OCI-LY1 (cell line): ENCODE measurements at regions not wholly inside any gene's neighbourhood (a gene's known extent, or its start where the extent isn't known, plus 50 kb on each side); places are given as distances from the start of the nearest gene placed in this dataset.

ENCODE experiments used
- H2AFZ ChIP-seq: fragments of 200-600 bp; sonication (generic), shearing (Covaris generic); 2 replicates; pipeline ENCODE4 v1.6.0; 2014; ENCODE audit warnings: antibody characterized with exemption, mild to moderate bottlenecking, low read length
- H3F3A ChIP-seq: fragments of 200-600 bp; sonication (generic), shearing (Covaris generic); 2 replicates; pipeline ENCODE4 v1.6.0; 2014; ENCODE audit warnings: mild to moderate bottlenecking, antibody characterized with exemption, low read length, moderate library complexity; ENCODE audit not compliant: insufficient read depth
- H3K27ac ChIP-seq: fragments of 200-600 bp; sonication (generic); 2 replicates; pipeline ENCODE4 v1.5.1; 2014; ENCODE audit warnings: low read length, mixed run types, mild to moderate bottlenecking, low read depth; ENCODE audit not compliant: poor library complexity, severe bottlenecking
- H3K27me3 ChIP-seq: fragments of 200-600 bp; sonication (generic); 2 replicates; pipeline ENCODE4 v1.6.0; 2014; ENCODE audit warnings: antibody characterized with exemption, mild to moderate bottlenecking, low read length, moderate library complexity; ENCODE audit not compliant: insufficient read depth
- H3K36me3 ChIP-seq: fragments of 200-600 bp; sonication (generic); 2 replicates; pipeline ENCODE4 v1.6.1; 2014; ENCODE audit warnings: mild to moderate bottlenecking, antibody characterized with exemption, low read length, moderate library complexity, mixed read lengths; ENCODE audit not compliant: insufficient read depth
- H3K4me1 ChIP-seq: fragments of 200-600 bp; sonication (generic); 2 replicates; pipeline ENCODE4 v1.5.1; 2014; ENCODE audit warnings: mild to moderate bottlenecking, low read length, moderate library complexity; ENCODE audit not compliant: insufficient read depth, severe bottlenecking
- H3K4me2 ChIP-seq: fragments of 200-600 bp; sonication (generic), shearing (Covaris generic); 2 replicates; pipeline ENCODE4 v1.6.1; 2014; ENCODE audit warnings: low read length
- H3K4me3 ChIP-seq: fragments of 200-600 bp; sonication (generic); 2 replicates; pipeline ENCODE4 v1.5.1; 2014; ENCODE audit warnings: low read length, low read depth, mild to moderate bottlenecking, mixed read lengths; ENCODE audit not compliant: poor library complexity, severe bottlenecking
- H3K79me2 ChIP-seq: fragments of 200-600 bp; shearing (Covaris generic); 2 replicates; pipeline ENCODE4 v1.6.1; 2016; ENCODE audit warnings: mixed run types, low read length, mixed read lengths; ENCODE audit not compliant: insufficient read depth
- H3K9ac ChIP-seq: fragments of 200-600 bp; sonication (generic), shearing (Covaris generic); 2 replicates; pipeline ENCODE4 v1.6.1; 2014; ENCODE audit warnings: mild to moderate bottlenecking, low read length, mixed read lengths
- H3K9me2 ChIP-seq: fragments of 200-600 bp; sonication (generic), shearing (Covaris generic); 2 replicates; pipeline ENCODE4 v1.6.1; 2014; ENCODE audit warnings: low read depth, mild to moderate bottlenecking, low read length, mixed read lengths
- H3K9me3 ChIP-seq: fragments of 200-600 bp; shearing (Covaris generic); 2 replicates; pipeline ENCODE4 v1.6.1; 2014; ENCODE audit warnings: low read length, mixed read lengths
- H4K20me1 ChIP-seq: fragments of 200-600 bp; sonication (generic), shearing (Covaris generic); 2 replicates; pipeline ENCODE4 v1.6.0; 2016; ENCODE audit warnings: mild to moderate bottlenecking, low read length; ENCODE audit not compliant: insufficient read depth
- EZH2 ChIP-seq: fragments of 200-600 bp; sonication (generic), shearing (Covaris generic); IDR thresholded peaks from 2 replicates; pipeline ENCODE4 v1.8.0; 2017; ENCODE audit warnings: borderline replicate concordance, mixed run types, mild to moderate bottlenecking, antibody characterized with exemption, low read length, moderate library complexity, mixed read lengths
- TF ChIP-seq, protein P1 (sequence below): fragments of 200-600 bp; sonication (generic), shearing (Covaris generic); IDR thresholded peaks from 2 replicates; pipeline ENCODE4 v1.5.1; 2017; ENCODE audit warnings: mild to moderate bottlenecking, antibody characterized with exemption, low read length, moderate library complexity, mixed read lengths

GRCh38 chr5:17802256-17802655 lies 168.0 kb downstream of the TAF11L14 start:
- Histone ChIP-seq H2AFZ (no peak overlapping the region), H3K9me3 (no peaks in the 10 kb centered on the region), H3F3A (no peaks in the 10 kb centered on the region), H3K36me3 (no peaks in the 10 kb centered on the region), H4K20me1 (no peaks in the 10 kb centered on the region), H3K4me1 (no peaks in the 10 kb centered on the region), H3K27me3 (no peaks in the 10 kb centered on the region), H3K4me3 (no peak overlapping the region), H3K27ac (no peak overlapping the region), H3K4me2 (no peak overlapping the region), H3K9ac (no peak overlapping the region), H3K79me2 (no peaks in the 10 kb centered on the region), H3K9me2 (no peaks in the 10 kb centered on the region)
- no peak for TF ChIP-seq EZH2
- TF ChIP-seq, protein P1, sequence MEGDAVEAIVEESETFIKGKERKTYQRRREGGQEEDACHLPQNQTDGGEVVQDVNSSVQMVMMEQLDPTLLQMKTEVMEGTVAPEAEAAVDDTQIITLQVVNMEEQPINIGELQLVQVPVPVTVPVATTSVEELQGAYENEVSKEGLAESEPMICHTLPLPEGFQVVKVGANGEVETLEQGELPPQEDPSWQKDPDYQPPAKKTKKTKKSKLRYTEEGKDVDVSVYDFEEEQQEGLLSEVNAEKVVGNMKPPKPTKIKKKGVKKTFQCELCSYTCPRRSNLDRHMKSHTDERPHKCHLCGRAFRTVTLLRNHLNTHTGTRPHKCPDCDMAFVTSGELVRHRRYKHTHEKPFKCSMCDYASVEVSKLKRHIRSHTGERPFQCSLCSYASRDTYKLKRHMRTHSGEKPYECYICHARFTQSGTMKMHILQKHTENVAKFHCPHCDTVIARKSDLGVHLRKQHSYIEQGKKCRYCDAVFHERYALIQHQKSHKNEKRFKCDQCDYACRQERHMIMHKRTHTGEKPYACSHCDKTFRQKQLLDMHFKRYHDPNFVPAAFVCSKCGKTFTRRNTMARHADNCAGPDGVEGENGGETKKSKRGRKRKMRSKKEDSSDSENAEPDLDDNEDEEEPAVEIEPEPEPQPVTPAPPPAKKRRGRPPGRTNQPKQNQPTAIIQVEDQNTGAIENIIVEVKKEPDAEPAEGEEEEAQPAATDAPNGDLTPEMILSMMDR = no peak

DNA sequence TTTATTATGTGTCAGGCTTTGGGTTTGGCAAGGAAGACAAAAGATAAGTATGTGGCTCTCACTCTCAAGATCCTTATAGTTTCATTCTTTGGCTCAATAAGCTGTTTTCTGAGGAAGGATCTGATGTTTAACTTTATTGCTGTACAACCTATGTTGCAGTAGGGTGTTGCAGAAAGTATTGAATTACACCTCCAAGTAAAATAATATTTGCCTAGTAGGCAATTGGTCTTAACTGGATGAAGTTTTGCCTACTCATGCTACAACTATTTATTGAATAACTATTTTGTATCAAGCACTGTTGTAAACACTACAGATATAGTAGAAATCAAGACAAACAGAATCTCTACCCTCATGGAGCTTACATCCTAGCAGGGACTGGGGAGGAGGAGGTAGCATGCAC lies 169.7 kb downstream of the TAF11L14 start:
- TF ChIP-seq, protein P1 = no peak
- TF ChIP-seq EZH2 = no peak
- H3K9me2 ChIP-seq = no peaks in the 10 kb centered on the region

DNA sequence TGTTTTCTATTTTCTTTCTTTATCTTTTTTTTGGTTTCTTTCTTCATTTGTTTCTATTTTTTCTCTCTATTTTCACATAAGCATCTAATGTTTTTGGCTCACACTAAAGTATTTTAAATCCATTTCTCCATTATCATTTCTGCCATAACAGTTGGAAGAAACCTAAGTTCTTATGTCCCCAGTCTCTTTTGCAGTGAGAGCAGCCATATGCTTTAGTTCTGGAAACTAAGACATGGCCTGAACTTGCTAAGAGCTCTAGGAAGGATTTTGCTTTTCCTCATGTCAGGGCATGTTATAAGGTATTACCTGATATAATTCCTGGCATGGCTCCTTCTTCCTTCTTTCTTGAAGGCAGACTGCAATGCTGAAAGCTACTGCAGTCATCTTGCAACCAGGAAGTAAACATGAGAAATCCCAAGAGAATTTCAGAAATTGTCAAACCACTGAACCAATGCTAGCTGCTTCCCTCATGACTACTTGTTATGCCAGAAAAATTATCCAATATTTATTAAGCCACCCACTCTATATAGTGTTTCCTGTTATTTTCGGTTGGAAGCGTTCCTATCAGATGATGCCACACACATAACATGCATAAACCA lies 171.1 kb downstream of the TAF11L14 start:
- Histone ChIP-seq H4K20me1 (no peaks in the 10 kb centered on the region), H3K36me3 (no peaks in the 10 kb centered on the region), H3K4me3 (no peak overlapping the region), H3K27me3 (no peaks in the 10 kb centered on the region), H3K27ac (no peak overlapping the region), H3K79me2 (no peaks in the 10 kb centered on the region), H3K9me2 (no peaks in the 10 kb centered on the region), H3K9ac (no peak overlapping the region), H3K9me3 (no peaks in the 10 kb centered on the region), H3K4me1 (no peaks in the 10 kb centered on the region), H3K4me2 (no peak overlapping the region), H3F3A (no peaks in the 10 kb centered on the region), H2AFZ (no peak overlapping the region)
- TF ChIP-seq, protein P1 = no peak
- TF ChIP-seq EZH2 = no peak

More for the DNA sequence above, 169.7 kb downstream of the TAF11L14 start:
- H3F3A ChIP-seq = no peaks in the 10 kb centered on the region
- no peaks in the 10 kb centered on the region for H3K4me1 ChIP-seq
- no peaks in the 10 kb centered on the region for H3K9me3 ChIP-seq
- H3K9ac ChIP-seq = no peak overlapping the region
- no peaks in the 10 kb centered on the region for H3K36me3 ChIP-seq
- H3K27ac ChIP-seq = no peak overlapping the region
- no peaks in the 10 kb centered on the region for H3K27me3 ChIP-seq
- H2AFZ ChIP-seq = no peak overlapping the region
- H3K4me3 ChIP-seq = no peak overlapping the region
- no peaks in the 10 kb centered on the region for H3K79me2 ChIP-seq
- H4K20me1 ChIP-seq = no peaks in the 10 kb centered on the region
- no peak overlapping the region for H3K4me2 ChIP-seq
